GM23338 (cell line): ENCODE measurements at regions not wholly inside any gene's neighbourhood (a gene's known extent, or its start where the extent isn't known, plus 50 kb on each side); places are given as distances from the start of the nearest gene placed in this dataset.

Experiments used
- ATAC-seq: fragments of 200-7000 bp; cut with Tn5 transposase; 3 replicates; pipeline ENCODE4 v1.9.1; 2020
- DNase-seq: peaks from one replicate; pipeline ENCODE4 v3.0.0-alpha.2; 2015; ENCODE audit warnings: low spot score
- H2AFZ ChIP-seq: fragments of 200-600 bp; sonication (generic); 2 replicates; pipeline ENCODE4 v1.8.0; 2016; ENCODE audit warnings: antibody characterized with exemption, mild to moderate bottlenecking, moderate library complexity
- H3F3A ChIP-seq: fragments of 200-600 bp; sonication (generic); replicated peaks from 2 replicates; pipeline ENCODE4 v1.8.0; 2017; ENCODE audit warnings: antibody characterized with exemption, mixed run types, low read depth
- H3K27ac ChIP-seq: fragments of 200-600 bp; sonication (generic); 2 replicates; pipeline ENCODE4 v1.6.1; 2016; ENCODE audit warnings: low read depth
- H3K27me3 ChIP-seq: fragments of 200-600 bp; sonication (generic); 2 replicates; pipeline ENCODE4 v1.8.0; 2016; ENCODE audit warnings: mild to moderate bottlenecking, mixed run types, moderate library complexity; ENCODE audit not compliant: insufficient read depth
- H3K36me3 ChIP-seq: fragments of 200-600 bp; sonication (generic); 2 replicates; pipeline ENCODE4 v1.8.0; 2016; ENCODE audit warnings: mild to moderate bottlenecking; ENCODE audit not compliant: insufficient read depth
- H3K4me1 ChIP-seq: fragments of 200-600 bp; sonication (generic); 2 replicates; pipeline ENCODE4 v1.8.0; 2016; ENCODE audit warnings: mild to moderate bottlenecking, moderate library complexity; ENCODE audit not compliant: insufficient read depth
- H3K4me2 ChIP-seq: fragments of 200-600 bp; sonication (generic); 2 replicates; pipeline ENCODE4 v1.7.1; 2017; ENCODE audit warnings: mixed run types
- H3K4me3 ChIP-seq: fragments of 200-600 bp; sonication (generic); 2 replicates; pipeline ENCODE4 v1.6.1; 2016; ENCODE audit warnings: mixed run types
- H3K79me2 ChIP-seq: fragments of 200-600 bp; sonication (generic); replicated peaks from 2 replicates; pipeline ENCODE4 v1.8.0; 2017; ENCODE audit warnings: mild to moderate bottlenecking; ENCODE audit not compliant: insufficient read depth
- H3K9me2 ChIP-seq: fragments of 200-600 bp; sonication (generic); 2 replicates; pipeline ENCODE4 v1.8.0; 2017; ENCODE audit not compliant: insufficient read depth
- H4K20me1 ChIP-seq: fragments of 200-600 bp; sonication (generic); replicated peaks from 2 replicates; pipeline ENCODE4 v1.8.0; 2017; ENCODE audit warnings: mild to moderate bottlenecking; ENCODE audit not compliant: insufficient read depth
- H3K27ac Mint-ChIP-seq: 2 replicates; pipeline ENCODE4 v1.8.0; 2020; ENCODE audit warnings: inconsistent platforms, mild to moderate bottlenecking, moderate library complexity, mixed read lengths
- H3K27me3 Mint-ChIP-seq: 3 replicates; pipeline ENCODE4 v1.8.0; 2022; ENCODE audit warnings: low read depth, mild to moderate bottlenecking, moderate library complexity, mixed read lengths, inconsistent platforms; ENCODE audit not compliant: insufficient read depth, poor library complexity
- H3K36me3 Mint-ChIP-seq: 3 replicates; pipeline ENCODE4 v1.8.0; 2021; ENCODE audit warnings: low read depth, mild to moderate bottlenecking, inconsistent platforms, moderate library complexity, mixed read lengths
- H3K4me1 Mint-ChIP-seq: 3 replicates; pipeline ENCODE4 v1.8.0; 2020; ENCODE audit warnings: mild to moderate bottlenecking, inconsistent platforms, mixed read lengths
- H3K4me3 Mint-ChIP-seq: 3 replicates; pipeline ENCODE4 v1.8.0; 2021; ENCODE audit warnings: moderate library complexity, mild to moderate bottlenecking, inconsistent platforms, mixed read lengths
- H3K9me3 Mint-ChIP-seq: 3 replicates; pipeline ENCODE4 v1.8.0; 2020; ENCODE audit warnings: moderate library complexity, mild to moderate bottlenecking, inconsistent platforms, mixed read lengths
- EZH2phosphoT487 ChIP-seq: fragments of 200-600 bp; sonication (generic); IDR thresholded peaks from one replicate; pipeline ENCODE4 v1.8.1; 2018; ENCODE audit warnings: antibody characterized with exemption; ENCODE audit not compliant: unreplicated experiment
- NANOG ChIP-seq: IDR thresholded peaks from 2 replicates; pipeline ENCODE4 v1.6.1; 2016; ENCODE audit warnings: antibody characterized with exemption, borderline replicate concordance
- STAT1 ChIP-seq: IDR thresholded peaks from one replicate; pipeline ENCODE4 v1.6.1; 2016; ENCODE audit warnings: antibody characterized with exemption; ENCODE audit not compliant: unreplicated experiment
- ZNF114 ChIP-seq: fragments of 250-450 bp; sonication (Bioruptor Pico); IDR thresholded peaks from 2 replicates; pipeline ENCODE4 v1.5.0; 2020; ENCODE audit warnings: mild to moderate bottlenecking, moderate library complexity
- TF ChIP-seq, protein P1 (sequence below): fragments of 250-450 bp; sonication (Bioruptor Pico); IDR thresholded peaks from 2 replicates; pipeline ENCODE4 v1.5.0; 2020; ENCODE audit warnings: mild to moderate bottlenecking, moderate library complexity
- TF ChIP-seq, protein P2 (sequence below): IDR thresholded peaks from 2 replicates; pipeline ENCODE4 v1.6.1; 2016; ENCODE audit warnings: antibody characterized with exemption

DNA sequence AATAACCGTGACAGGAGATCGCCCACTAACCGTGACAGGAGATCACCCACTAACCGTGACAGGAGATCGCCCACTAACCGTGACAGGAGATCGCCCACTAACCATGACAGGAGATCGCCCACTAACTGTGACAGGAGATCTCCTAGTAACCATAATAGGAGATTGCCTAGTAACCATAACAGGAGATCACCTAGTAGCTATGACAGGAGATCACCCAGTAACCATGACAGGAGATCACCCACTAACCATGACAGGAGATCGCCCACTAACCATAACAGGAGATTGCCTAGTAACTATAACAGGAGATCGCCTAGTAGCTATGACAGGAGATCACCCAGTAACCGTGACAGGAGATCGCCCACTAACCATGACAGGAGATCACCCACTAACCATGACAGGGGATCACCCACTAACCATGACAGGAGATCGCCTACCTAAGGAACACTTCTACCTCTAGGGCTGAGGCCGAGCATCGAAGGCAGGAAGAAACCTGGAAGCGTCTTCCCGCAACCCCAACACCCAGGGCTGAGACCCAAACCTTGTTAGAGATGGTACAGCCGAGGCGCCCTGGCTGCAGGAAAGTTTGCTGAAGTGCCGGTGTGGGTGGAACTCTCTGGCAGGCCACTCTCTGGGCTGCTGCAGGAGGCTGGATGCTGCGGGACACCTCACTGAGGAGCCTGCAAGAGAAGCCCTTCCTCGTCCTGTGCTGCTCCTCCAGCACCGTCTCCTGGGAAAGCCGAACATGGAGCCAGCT lies 67.5 kb upstream of the THY1 start (continued):
- TF ChIP-seq, protein P1, sequence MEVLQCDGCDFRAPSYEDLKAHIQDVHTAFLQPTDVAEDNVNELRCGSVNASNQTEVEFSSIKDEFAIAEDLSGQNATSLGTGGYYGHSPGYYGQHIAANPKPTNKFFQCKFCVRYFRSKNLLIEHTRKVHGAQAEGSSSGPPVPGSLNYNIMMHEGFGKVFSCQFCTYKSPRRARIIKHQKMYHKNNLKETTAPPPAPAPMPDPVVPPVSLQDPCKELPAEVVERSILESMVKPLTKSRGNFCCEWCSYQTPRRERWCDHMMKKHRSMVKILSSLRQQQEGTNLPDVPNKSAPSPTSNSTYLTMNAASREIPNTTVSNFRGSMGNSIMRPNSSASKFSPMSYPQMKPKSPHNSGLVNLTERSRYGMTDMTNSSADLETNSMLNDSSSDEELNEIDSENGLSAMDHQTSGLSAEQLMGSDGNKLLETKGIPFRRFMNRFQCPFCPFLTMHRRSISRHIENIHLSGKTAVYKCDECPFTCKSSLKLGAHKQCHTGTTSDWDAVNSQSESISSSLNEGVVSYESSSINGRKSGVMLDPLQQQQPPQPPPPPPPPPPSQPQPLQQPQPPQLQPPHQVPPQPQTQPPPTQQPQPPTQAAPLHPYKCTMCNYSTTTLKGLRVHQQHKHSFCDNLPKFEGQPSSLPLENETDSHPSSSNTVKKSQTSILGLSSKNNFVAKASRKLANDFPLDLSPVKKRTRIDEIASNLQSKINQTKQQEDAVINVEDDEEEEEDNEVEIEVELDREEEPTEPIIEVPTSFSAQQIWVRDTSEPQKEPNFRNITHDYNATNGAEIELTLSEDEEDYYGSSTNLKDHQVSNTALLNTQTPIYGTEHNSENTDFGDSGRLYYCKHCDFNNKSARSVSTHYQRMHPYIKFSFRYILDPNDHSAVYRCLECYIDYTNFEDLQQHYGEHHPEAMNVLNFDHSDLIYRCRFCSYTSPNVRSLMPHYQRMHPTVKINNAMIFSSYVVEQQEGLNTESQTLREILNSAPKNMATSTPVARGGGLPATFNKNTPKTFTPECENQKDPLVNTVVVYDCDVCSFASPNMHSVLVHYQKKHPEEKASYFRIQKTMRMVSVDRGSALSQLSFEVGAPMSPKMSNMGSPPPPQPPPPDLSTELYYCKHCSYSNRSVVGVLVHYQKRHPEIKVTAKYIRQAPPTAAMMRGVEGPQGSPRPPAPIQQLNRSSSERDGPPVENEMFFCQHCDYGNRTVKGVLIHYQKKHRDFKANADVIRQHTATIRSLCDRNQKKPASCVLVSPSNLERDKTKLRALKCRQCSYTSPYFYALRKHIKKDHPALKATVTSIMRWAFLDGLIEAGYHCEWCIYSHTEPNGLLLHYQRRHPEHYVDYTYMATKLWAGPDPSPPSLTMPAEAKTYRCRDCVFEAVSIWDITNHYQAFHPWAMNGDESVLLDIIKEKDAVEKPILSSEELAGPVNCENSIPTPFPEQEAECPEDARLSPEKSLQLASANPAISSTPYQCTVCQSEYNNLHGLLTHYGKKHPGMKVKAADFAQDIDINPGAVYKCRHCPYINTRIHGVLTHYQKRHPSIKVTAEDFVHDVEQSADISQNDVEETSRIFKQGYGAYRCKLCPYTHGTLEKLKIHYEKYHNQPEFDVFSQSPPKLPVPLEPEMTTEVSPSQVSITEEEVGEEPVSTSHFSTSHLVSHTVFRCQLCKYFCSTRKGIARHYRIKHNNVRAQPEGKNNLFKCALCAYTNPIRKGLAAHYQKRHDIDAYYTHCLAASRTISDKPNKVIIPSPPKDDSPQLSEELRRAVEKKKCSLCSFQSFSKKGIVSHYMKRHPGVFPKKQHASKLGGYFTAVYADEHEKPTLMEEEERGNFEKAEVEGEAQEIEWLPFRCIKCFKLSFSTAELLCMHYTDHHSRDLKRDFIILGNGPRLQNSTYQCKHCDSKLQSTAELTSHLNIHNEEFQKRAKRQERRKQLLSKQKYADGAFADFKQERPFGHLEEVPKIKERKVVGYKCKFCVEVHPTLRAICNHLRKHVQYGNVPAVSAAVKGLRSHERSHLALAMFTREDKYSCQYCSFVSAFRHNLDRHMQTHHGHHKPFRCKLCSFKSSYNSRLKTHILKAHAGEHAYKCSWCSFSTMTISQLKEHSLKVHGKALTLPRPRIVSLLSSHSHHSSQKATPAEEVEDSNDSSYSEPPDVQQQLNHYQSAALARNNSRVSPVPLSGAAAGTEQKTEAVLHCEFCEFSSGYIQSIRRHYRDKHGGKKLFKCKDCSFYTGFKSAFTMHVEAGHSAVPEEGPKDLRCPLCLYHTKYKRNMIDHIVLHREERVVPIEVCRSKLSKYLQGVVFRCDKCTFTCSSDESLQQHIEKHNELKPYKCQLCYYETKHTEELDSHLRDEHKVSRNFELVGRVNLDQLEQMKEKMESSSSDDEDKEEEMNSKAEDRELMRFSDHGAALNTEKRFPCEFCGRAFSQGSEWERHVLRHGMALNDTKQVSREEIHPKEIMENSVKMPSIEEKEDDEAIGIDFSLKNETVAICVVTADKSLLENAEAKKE (CRISPR knock-in tag) = no peak
- no peak for TF ChIP-seq NANOG

DNA sequence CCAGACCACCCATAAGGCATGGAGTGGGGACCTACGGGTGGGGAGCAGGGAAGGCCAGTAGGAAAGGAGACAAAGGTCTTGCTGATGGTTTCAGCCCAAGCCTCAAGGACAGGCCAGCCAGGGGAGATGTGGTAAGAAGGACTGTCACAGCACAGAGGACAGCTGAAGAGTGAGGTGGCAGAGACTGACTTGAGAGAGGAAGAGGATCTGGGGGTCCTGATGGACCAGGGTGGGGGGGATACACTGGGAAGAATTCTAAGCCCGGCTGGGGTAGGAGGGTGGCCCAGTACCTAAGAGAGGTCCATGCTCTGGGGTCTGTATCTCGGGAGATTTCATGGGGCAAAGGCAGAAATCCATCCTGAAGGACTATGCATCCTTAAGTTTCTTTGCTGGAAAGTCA lies 66.1 kb upstream of the THY1 start:
- H3K4me2 ChIP-seq = no peak overlapping the region
- peaks cover 22% of the 10 kb centered on the region for H3K4me1 Mint-ChIP-seq
- no peak overlapping the region for H3K4me3 Mint-ChIP-seq
- H4K20me1 ChIP-seq = no peaks in the 10 kb centered on the region; the same call in 1 of the 2 replicates
- H2AFZ ChIP-seq = no peak overlapping the region
- no peak for ATAC-seq
- no peaks in the 10 kb centered on the region for H3K9me3 Mint-ChIP-seq
- no peaks in the 10 kb centered on the region for H3K36me3 ChIP-seq
- H3K79me2 ChIP-seq = no peaks in the 10 kb centered on the region
- H3K4me3 ChIP-seq = no peak overlapping the region
- no peaks in the 10 kb centered on the region; the same call in 2 of the 3 replicates for H3K36me3 Mint-ChIP-seq
- DNase-seq = no peak
- H3K4me1 ChIP-seq = no peaks in the 10 kb centered on the region
- H3K27ac ChIP-seq = no peak overlapping the region
- peaks cover 13% of the 10 kb centered on the region for H3K27me3 Mint-ChIP-seq
- H3F3A ChIP-seq = no peaks in the 10 kb centered on the region
- peaks cover 3% of the 10 kb centered on the region for H3K9me2 ChIP-seq
- H3K27me3 ChIP-seq = no peaks in the 10 kb centered on the region
- no peak overlapping the region for H3K27ac Mint-ChIP-seq
- no peak for TF ChIP-seq EZH2phosphoT487
- no peak for TF ChIP-seq NANOG
- no peak for TF ChIP-seq STAT1
- TF ChIP-seq, protein P2, sequence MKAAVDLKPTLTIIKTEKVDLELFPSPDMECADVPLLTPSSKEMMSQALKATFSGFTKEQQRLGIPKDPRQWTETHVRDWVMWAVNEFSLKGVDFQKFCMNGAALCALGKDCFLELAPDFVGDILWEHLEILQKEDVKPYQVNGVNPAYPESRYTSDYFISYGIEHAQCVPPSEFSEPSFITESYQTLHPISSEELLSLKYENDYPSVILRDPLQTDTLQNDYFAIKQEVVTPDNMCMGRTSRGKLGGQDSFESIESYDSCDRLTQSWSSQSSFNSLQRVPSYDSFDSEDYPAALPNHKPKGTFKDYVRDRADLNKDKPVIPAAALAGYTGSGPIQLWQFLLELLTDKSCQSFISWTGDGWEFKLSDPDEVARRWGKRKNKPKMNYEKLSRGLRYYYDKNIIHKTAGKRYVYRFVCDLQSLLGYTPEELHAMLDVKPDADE = no peak
- no peak for TF ChIP-seq ZNF114 (CRISPR knock-in tag)
- TF ChIP-seq, protein P1 (CRISPR knock-in tag) = no peak
